T-helper 2 cell treated with Interferon-gamma antibody and Interleukin-4, amounts not matched to agents 100 ng/mL and 5 ng/mL, for 36 hours (primary cell): ENCODE measurements at regions not wholly inside any gene's neighbourhood (a gene's known extent, or its start where the extent isn't known, plus 50 kb on each side); places are given as distances from the start of the nearest gene placed in this dataset.

Source experiments
- intact Hi-C: fragments of 100-400 bp; cut with micrococcal nuclease; formaldehyde crosslinking; loops from one replicate; pipeline ENCODE4 v1.15.1; 2023

GRCh38 chr18:47484068-47484467, 232.6 kb upstream of the SKOR2 start:
- intact Hi-C loops = loop anchor here (10.0 kb wide), 1 partner anchor 1999 kb away; no protein-coding TSS in a partner anchor

- intact Hi-C loops = loop anchor here (10.0 kb wide), 1 partner anchor 1995 kb away; no protein-coding TSS in a partner anchor
These were observed 228.7 kb upstream of the SKOR2 start for GRCh38 chr18:47480166-47480565.

- intact Hi-C loops = no loop called here
These were observed 220.3 kb upstream of the SKOR2 start for GRCh38 chr18:47471784-47472183.

GRCh38 chr18:47470941-47471340, 219.5 kb upstream of the SKOR2 start:
- intact Hi-C loops = no loop called here

GRCh38 chr18:47469576-47469975, 218.1 kb upstream of the SKOR2 start:
- intact Hi-C loops = no loop called here

- intact Hi-C loops = no loop called here
These were observed 210.5 kb upstream of the SKOR2 start for GRCh38 chr18:47461977-47462376.

GRCh38 chr18:47461406-47461948, 210.0 kb upstream of the SKOR2 start:
- intact Hi-C loops = no loop called here

- intact Hi-C loops = no loop called here
These were observed 207.0 kb upstream of the SKOR2 start for GRCh38 chr18:47458483-47458882.

- intact Hi-C loops = no loop called here
These were observed 206.2 kb upstream of the SKOR2 start for GRCh38 chr18:47457614-47458013.

- intact Hi-C loops = no loop called here
These were observed 201.6 kb upstream of the SKOR2 start for GRCh38 chr18:47453038-47453437.

- intact Hi-C loops = no loop called here
These were observed 197.5 kb upstream of the SKOR2 start for GRCh38 chr18:47448956-47449355.

- intact Hi-C loops = no loop called here
These were observed 190.5 kb upstream of the SKOR2 start for GRCh38 chr18:47441914-47442313.

- intact Hi-C loops = no loop called here
These were observed 186.5 kb upstream of the SKOR2 start for GRCh38 chr18:47438001-47438400.

- intact Hi-C loops = no loop called here
These were observed 185.4 kb upstream of the SKOR2 start for GRCh38 chr18:47436871-47437270.

- intact Hi-C loops = no loop called here
These were observed 182.8 kb upstream of the SKOR2 start for GRCh38 chr18:47434214-47434746.

- intact Hi-C loops = no loop called here
These were observed 176.6 kb upstream of the SKOR2 start for GRCh38 chr18:47427923-47428637.

- intact Hi-C loops = no loop called here
These were observed 175.6 kb upstream of the SKOR2 start for GRCh38 chr18:47427072-47427471.

- intact Hi-C loops = no loop called here
These were observed 173.9 kb upstream of the SKOR2 start for GRCh38 chr18:47425365-47425764.

- intact Hi-C loops = no loop called here
These were observed 171.1 kb upstream of the SKOR2 start for GRCh38 chr18:47422524-47422923.

- intact Hi-C loops = no loop called here
These were observed 168.7 kb upstream of the SKOR2 start for GRCh38 chr18:47420130-47420529.

- intact Hi-C loops = no loop called here
These were observed 167.3 kb upstream of the SKOR2 start for GRCh38 chr18:47418746-47419145.

- intact Hi-C loops = no loop called here
These were observed 166.3 kb upstream of the SKOR2 start for GRCh38 chr18:47417807-47418206.

GRCh38 chr18:47415881-47416280, 164.4 kb upstream of the SKOR2 start:
- intact Hi-C loops = no loop called here
